Effector memory CD4-positive, alpha-beta T cell (primary cell): ENCODE measurements at regions not wholly inside any gene's neighbourhood (a gene's known extent, or its start where the extent isn't known, plus 50 kb on each side); places are given as distances from the start of the nearest gene placed in this dataset.

Experiments
- DNase-seq, 3 donors: peaks; one replicate each; pipeline ENCODE4 v3.0.0-alpha.2; 2020
- H3K27ac ChIP-seq: 2 replicates; pipeline ENCODE4 v1.7.0; 2013; ENCODE audit warnings: mild to moderate bottlenecking, low read length, moderate library complexity; ENCODE audit not compliant: insufficient read depth, poor library complexity, severe bottlenecking
- H3K27me3 ChIP-seq: replicated peaks from 2 replicates; pipeline ENCODE4 v1.7.0; 2013; ENCODE audit warnings: mild to moderate bottlenecking, low read length; ENCODE audit not compliant: insufficient read depth, control insufficient read depth, poor library complexity, severe bottlenecking
- H3K36me3 ChIP-seq: 2 replicates; pipeline ENCODE4 v1.7.0; 2013; ENCODE audit warnings: mild to moderate bottlenecking, low read length, moderate library complexity; ENCODE audit not compliant: control insufficient read depth, insufficient read depth
- H3K4me1 ChIP-seq: 2 replicates; pipeline ENCODE4 v1.7.0; 2013; ENCODE audit warnings: low read length, mild to moderate bottlenecking; ENCODE audit not compliant: control insufficient read depth, insufficient read depth, poor library complexity, severe bottlenecking
- H3K4me3 ChIP-seq: 2 replicates; pipeline ENCODE4 v1.7.0; 2013; ENCODE audit warnings: low read length, low read depth, mild to moderate bottlenecking; ENCODE audit not compliant: insufficient read depth, poor library complexity, severe bottlenecking
- H3K9me3 ChIP-seq: 2 replicates; pipeline ENCODE4 v1.7.0; 2013; ENCODE audit warnings: mild to moderate bottlenecking, low read length, moderate library complexity; ENCODE audit not compliant: control insufficient read depth

GRCh38 chr16:22624800-22625533 lies 114.3 kb downstream of the NPIPB5 start:
- H3K36me3 ChIP-seq, result no peaks in the 10 kb centered on the region
- no peaks in the 10 kb centered on the region for H3K9me3 ChIP-seq
- H3K4me3 ChIP-seq, result no peak overlapping the region
- H3K4me1 ChIP-seq, result no peaks in the 10 kb centered on the region
- no peaks in the 10 kb centered on the region for H3K27me3 ChIP-seq
- H3K27ac ChIP-seq, result no peak overlapping the region
- no peak for DNase-seq

GRCh38 chr16:22625967-22626366 lies 115.3 kb downstream of the NPIPB5 start:
- Histone ChIP-seq H3K4me3 (no peak overlapping the region), H3K27me3 (no peaks in the 10 kb centered on the region), H3K27ac (no peak overlapping the region), H3K9me3 (no peaks in the 10 kb centered on the region), H3K36me3 (no peaks in the 10 kb centered on the region), H3K4me1 (no peaks in the 10 kb centered on the region)
- DNase-seq, result no peak

DNA sequence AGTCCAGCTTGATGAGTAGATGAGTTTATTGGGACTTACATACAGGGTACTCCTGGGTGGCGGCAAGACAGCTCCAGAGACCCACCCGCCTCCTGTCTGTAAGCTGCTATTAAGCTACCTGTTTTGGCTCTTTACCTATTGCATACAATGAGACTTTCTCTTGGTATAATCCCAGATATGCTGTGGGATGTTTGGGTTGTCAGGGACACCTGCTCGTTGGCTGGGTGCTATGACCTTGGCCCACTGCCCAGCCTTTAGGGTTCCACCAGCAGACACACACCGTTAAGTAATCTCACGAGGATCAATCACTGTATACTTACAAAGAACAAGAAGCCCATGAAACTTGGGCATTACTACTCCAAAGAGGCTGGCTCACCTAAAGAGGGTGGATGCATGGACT lies 116.4 kb downstream of the NPIPB5 start:
- Histone ChIP-seq H3K9me3 (no peaks in the 10 kb centered on the region), H3K4me3 (no peak overlapping the region), H3K27me3 (no peaks in the 10 kb centered on the region), H3K36me3 (no peaks in the 10 kb centered on the region), H3K27ac (no peak overlapping the region), H3K4me1 (no peaks in the 10 kb centered on the region)
- DNase-seq, result no peak

GRCh38 chr16:22628994-22629393 lies 118.3 kb downstream of the NPIPB5 start:
- no peak for DNase-seq
- H3K4me1 ChIP-seq, result no peaks in the 10 kb centered on the region
- no peaks in the 10 kb centered on the region for H3K9me3 ChIP-seq

DNA sequence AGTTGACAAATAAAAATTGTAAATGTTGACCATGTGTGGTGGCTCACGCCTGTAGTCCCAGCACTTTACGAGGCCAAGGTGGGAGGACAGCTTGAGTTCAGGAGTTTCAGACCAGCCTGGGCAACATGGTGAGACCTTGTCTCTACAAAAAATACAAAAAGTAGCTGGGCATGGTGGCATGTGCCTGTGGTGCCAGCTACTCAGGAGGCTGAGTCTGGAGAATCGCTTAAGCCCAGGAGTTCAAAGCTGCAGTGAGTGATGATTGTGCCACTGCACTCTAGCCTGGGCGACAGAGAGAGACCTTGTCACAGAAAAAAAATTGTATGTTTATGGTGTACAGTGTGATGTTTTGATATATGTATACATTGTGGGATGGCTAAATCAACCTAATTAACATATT lies 119.6 kb downstream of the NPIPB5 start:
- no peaks in the 10 kb centered on the region for H3K27me3 ChIP-seq
- H3K4me1 ChIP-seq, result no peaks in the 10 kb centered on the region
- no peak overlapping the region for H3K27ac ChIP-seq
- H3K9me3 ChIP-seq, result no peaks in the 10 kb centered on the region
- H3K36me3 ChIP-seq, result no peaks in the 10 kb centered on the region
- DNase-seq, result no peak
- H3K4me3 ChIP-seq, result no peak overlapping the region

More at GRCh38 chr16:22628994-22629393, 118.3 kb downstream of the NPIPB5 start:
- no peaks in the 10 kb centered on the region for H3K27me3 ChIP-seq
- no peak overlapping the region for H3K27ac ChIP-seq
- H3K4me3 ChIP-seq, result no peak overlapping the region
- no peaks in the 10 kb centered on the region for H3K36me3 ChIP-seq

DNA sequence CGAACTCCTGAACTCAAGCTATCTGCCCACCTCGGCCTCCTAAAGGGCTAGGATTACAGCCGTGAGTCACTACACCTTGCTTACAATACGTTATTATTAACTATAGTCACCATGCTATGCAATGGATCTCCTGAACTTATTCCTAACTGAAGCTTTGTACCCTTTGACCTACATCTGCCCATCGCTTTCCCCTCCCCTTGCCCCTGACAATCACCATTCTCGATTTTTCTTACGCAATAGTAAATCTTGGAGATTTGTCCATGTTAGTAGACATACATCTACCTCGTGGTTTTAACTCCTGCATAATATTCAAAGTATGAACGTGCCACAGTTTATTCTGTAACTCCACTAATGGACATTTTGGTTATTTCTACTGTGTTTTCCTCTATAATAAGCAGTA lies 120.6 kb downstream of the NPIPB5 start:
- H3K36me3 ChIP-seq, result no peaks in the 10 kb centered on the region
- H3K27me3 ChIP-seq, result peaks cover 4% of the 10 kb centered on the region
- no peak for DNase-seq
- no peak overlapping the region for H3K4me3 ChIP-seq
- H3K27ac ChIP-seq, result no peak overlapping the region
- no peaks in the 10 kb centered on the region for H3K4me1 ChIP-seq
- H3K9me3 ChIP-seq, result no peaks in the 10 kb centered on the region

GRCh38 chr16:22632606-22633005 lies 121.9 kb downstream of the NPIPB5 start:
- peaks cover 4% of the 10 kb centered on the region for H3K27me3 ChIP-seq
- H3K27ac ChIP-seq, result no peak overlapping the region
- no peaks in the 10 kb centered on the region for H3K9me3 ChIP-seq
- H3K4me3 ChIP-seq, result no peak overlapping the region
- H3K36me3 ChIP-seq, result no peaks in the 10 kb centered on the region
- no peaks in the 10 kb centered on the region for H3K4me1 ChIP-seq
- no peak for DNase-seq

- H3K4me1 ChIP-seq, result no peaks in the 10 kb centered on the region
- no peak overlapping the region for H3K27ac ChIP-seq
- no peaks in the 10 kb centered on the region for H3K36me3 ChIP-seq
- no peak for DNase-seq
- H3K4me3 ChIP-seq, result no peak overlapping the region
- no peaks in the 10 kb centered on the region for H3K9me3 ChIP-seq
- H3K27me3 ChIP-seq, result peaks cover 4% of the 10 kb centered on the region
Measured at GRCh38 chr16:22633280-22633679, 122.6 kb downstream of the NPIPB5 start.

- H3K36me3 ChIP-seq, result no peaks in the 10 kb centered on the region
- no peak for DNase-seq
- H3K9me3 ChIP-seq, result no peaks in the 10 kb centered on the region
- H3K27ac ChIP-seq, result no peak overlapping the region
- peaks cover 4% of the 10 kb centered on the region for H3K27me3 ChIP-seq
- H3K4me1 ChIP-seq, result no peaks in the 10 kb centered on the region
- no peak overlapping the region for H3K4me3 ChIP-seq
Measured at GRCh38 chr16:22633799-22634198, 123.1 kb downstream of the NPIPB5 start.

GRCh38 chr16:22634954-22635353 lies 124.3 kb downstream of the NPIPB5 start:
- Histone ChIP-seq H3K27ac (no peak overlapping the region), H3K27me3 (peaks cover 6% of the 10 kb centered on the region), H3K4me3 (no peak overlapping the region), H3K9me3 (no peaks in the 10 kb centered on the region), H3K4me1 (no peaks in the 10 kb centered on the region), H3K36me3 (no peaks in the 10 kb centered on the region)
- no peak for DNase-seq
